ENCODE measurements at regions not wholly inside any gene's neighbourhood (a gene's known extent, or its start where the extent isn't known, plus 50 kb on each side); places are given as distances from the start of the nearest gene placed in this dataset.
A peak's percentile ranks its signal among the peaks of the same experiment; 100 is the strongest.
"Not testable (repeated sequence)": the region's sequence is repeated elsewhere in the genome, so short reads cannot be mapped to it uniquely, and the experiment has no call there.

DNA sequence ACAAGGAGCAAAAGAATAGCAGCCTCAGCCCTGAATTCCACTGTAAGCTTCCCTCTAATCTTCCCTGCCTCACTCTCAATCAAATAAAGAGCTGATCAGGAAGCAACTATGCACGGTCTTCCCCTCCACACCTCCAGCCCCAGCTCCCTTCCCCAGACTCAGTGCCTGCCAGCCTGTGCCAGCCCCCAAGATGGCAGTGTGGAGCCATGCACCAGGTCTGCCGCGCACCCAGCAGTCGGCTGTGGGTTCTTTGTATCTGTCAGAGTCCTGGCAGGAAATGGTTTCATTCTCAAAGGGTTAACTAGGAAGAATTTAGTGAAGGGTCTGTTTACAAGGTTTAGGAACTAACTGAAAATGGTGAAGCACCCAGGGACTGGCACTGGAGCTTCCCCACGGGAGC is 71.3 kb upstream of the PRSS12 start:
- TF ChIP-seq RAD21 (conservative IDR thresholded peaks at IDR 0.05 in 1 of 2, IDR thresholded peaks at IDR 0.05 in 1 of 2) = peak; percentile 45 to 65; a peak in 3 of 5 replicates
- TF ChIP-seq, protein P1, sequence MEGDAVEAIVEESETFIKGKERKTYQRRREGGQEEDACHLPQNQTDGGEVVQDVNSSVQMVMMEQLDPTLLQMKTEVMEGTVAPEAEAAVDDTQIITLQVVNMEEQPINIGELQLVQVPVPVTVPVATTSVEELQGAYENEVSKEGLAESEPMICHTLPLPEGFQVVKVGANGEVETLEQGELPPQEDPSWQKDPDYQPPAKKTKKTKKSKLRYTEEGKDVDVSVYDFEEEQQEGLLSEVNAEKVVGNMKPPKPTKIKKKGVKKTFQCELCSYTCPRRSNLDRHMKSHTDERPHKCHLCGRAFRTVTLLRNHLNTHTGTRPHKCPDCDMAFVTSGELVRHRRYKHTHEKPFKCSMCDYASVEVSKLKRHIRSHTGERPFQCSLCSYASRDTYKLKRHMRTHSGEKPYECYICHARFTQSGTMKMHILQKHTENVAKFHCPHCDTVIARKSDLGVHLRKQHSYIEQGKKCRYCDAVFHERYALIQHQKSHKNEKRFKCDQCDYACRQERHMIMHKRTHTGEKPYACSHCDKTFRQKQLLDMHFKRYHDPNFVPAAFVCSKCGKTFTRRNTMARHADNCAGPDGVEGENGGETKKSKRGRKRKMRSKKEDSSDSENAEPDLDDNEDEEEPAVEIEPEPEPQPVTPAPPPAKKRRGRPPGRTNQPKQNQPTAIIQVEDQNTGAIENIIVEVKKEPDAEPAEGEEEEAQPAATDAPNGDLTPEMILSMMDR (IDR thresholded peaks at IDR 0.05) = peak; percentile 24; the same call in 1 of the 3 replicates
- WGBS (ENCODE audit: missing lambda C conversion rate) = 2% methylated on average over 4 of the region's 5 CpGs
- DNase-seq (ENCODE audit: low read depth in 1 of 2, low spot score in 1 of 2) = peak in 1 of 2 experiments; percentile 14
- POLR2A ChIA-PET, H3K4me1 ChIP-seq, FAIRE-seq, H3K9me3 ChIP-seq, H3K27ac ChIP-seq, H3K4me3 ChIP-seq, ATAC-seq: not testable (repeated sequence)
- CTCF ChIA-PET = interaction anchor here (0.6 to 1.6 kb wide), 5 partner anchors 9 to 256 kb away, joined by 3 to 12 read pairs (median 3); no protein-coding TSS in a partner anchor
- H3K4me2 ChIP-seq = 0 out of 3 replicates have a peak overlapping the region, but pooled peaks have one; percentile 32

DNA sequence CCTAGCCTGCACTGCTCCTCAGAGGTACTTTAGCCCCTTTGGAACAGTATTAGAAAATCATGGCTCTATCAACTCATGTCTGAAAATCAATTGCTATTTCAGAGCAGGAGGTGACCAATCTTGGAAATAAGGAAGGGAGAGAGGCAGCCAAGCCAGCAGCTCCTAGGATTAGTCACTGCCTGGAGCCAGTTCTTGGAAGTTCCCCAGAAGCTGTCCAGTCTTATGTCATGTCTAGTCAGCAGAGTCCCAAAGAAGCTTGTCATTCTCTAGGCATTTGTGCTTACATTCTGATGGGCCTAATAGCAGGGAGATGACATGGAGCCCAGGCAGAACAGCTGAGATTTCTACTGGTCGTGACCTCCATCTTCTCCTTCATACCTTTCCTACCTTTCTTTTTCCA is 76.1 kb upstream of the PRSS12 start:
- CTCF ChIA-PET; H3K4me1 ChIP-seq; FAIRE-seq; H3K4me3 ChIP-seq; POLR2A ChIA-PET; H3K27ac ChIP-seq; H3K9me3 ChIP-seq; ATAC-seq; H3K4me2 ChIP-seq; DNase-seq (ENCODE audit: low read depth in 1 of 2, low spot score in 1 of 2): not testable (repeated sequence)
- no CpG with 5 or more reads among the region's 1 CpG for WGBS (ENCODE audit: missing lambda C conversion rate)

DNA sequence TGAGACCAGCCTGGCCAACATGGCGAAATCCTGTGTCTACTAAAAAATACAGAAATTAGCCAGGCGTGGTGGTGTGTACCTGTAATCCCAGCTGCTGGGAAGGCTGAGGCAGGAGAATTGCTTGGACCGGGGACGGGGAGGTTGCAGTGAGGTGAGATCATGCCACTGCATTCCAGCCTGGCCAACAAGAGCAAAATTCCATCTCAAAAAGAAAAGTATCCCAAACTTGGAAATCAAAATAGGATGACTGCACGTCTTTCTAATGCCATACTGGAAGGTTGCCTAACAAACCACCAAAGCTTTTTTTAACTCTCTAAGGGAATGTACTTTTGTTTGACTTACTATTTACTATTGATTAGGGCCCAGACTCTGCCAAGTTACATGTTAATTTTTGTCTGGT is 79.6 kb upstream of the PRSS12 start:
- H3K27ac ChIP-seq, POLR2A ChIA-PET, CTCF ChIA-PET: not testable (repeated sequence)

DNA sequence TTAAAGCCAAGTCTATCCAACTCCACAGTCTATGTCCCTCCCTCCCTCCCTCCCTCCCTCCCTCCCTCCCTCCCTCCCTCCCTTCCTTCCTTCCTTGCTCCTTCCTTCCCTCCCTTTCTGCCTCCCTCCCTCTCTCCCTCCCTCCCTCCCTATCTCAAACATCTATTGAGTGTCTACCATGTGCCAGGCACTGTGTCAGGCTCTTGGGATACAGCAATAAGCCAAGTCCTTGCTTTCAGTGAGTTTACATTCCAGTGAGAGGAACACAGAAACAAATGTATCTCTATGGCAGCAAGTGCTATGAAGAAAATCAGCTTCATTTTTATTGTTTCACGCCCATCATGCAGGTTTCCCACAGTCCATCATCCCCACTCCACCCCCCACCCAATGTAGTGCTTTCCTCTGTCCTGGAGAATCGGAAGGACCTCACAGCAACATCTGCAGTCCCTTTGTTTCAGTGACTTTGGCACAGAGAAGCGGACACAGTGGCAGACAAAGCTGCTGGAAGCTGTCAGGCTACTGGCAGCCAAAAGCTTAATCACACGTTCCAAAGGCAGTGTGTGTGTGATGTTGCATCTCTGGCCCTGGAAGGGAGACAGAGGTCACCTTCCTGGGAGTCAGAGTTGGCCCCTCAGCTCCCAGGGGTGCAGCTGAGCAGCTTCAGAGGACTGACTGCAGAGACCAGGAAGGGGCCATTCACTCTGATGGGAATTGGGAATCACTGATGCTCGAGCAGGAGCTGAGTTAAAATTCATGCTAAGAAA is 81.0 kb upstream of the PRSS12 start:
- DNase-seq (ENCODE audit: low read depth in 1 of 2, low spot score in 1 of 2); H3K9me3 ChIP-seq; H3K4me1 ChIP-seq; POLR2A ChIA-PET; H3K27ac ChIP-seq; CTCF ChIA-PET; H3K4me2 ChIP-seq; H3K4me3 ChIP-seq; ATAC-seq; FAIRE-seq: not testable (repeated sequence)
- WGBS (ENCODE audit: missing lambda C conversion rate) = 5% methylated on average over 2 of the region's 5 CpGs

More for the DNA sequence above, 79.6 kb upstream of the PRSS12 start:
- H3K9me3 ChIP-seq; ATAC-seq; H3K4me3 ChIP-seq; H3K4me1 ChIP-seq; H3K4me2 ChIP-seq; DNase-seq (ENCODE audit: low read depth in 1 of 2, low spot score in 1 of 2); FAIRE-seq: not testable (repeated sequence)
- WGBS (ENCODE audit: missing lambda C conversion rate) = 6% methylated on average over 1 of the region's 5 CpGs

DNA sequence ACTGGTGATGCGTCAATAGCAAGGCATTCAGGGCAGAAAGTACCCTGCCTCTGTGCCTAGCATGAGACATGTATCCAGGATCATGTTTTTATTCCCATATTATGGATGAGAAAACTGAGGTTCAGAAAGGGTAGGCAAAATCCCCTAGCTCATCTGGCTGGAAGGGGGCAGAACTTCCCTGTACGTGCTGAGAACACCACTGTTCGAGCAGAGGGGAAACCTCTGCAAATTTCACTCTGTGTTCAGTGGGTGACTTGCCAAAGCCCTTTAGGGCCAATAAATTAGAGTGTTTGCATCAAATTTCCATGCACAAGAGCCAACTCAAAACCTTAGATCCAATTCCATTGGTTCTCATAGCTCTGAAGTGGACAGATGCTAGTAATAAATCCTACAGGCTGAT is 82.6 kb upstream of the PRSS12 start:
- H3K27ac ChIP-seq; DNase-seq (ENCODE audit: low read depth in 1 of 2, low spot score in 1 of 2); POLR2A ChIA-PET; FAIRE-seq; H3K4me2 ChIP-seq; ATAC-seq; H3K4me3 ChIP-seq; H3K9me3 ChIP-seq; H3K4me1 ChIP-seq; CTCF ChIA-PET: not testable (repeated sequence)
- 8% methylated on average over 2 of the region's 3 CpGs for WGBS (ENCODE audit: missing lambda C conversion rate)

DNA sequence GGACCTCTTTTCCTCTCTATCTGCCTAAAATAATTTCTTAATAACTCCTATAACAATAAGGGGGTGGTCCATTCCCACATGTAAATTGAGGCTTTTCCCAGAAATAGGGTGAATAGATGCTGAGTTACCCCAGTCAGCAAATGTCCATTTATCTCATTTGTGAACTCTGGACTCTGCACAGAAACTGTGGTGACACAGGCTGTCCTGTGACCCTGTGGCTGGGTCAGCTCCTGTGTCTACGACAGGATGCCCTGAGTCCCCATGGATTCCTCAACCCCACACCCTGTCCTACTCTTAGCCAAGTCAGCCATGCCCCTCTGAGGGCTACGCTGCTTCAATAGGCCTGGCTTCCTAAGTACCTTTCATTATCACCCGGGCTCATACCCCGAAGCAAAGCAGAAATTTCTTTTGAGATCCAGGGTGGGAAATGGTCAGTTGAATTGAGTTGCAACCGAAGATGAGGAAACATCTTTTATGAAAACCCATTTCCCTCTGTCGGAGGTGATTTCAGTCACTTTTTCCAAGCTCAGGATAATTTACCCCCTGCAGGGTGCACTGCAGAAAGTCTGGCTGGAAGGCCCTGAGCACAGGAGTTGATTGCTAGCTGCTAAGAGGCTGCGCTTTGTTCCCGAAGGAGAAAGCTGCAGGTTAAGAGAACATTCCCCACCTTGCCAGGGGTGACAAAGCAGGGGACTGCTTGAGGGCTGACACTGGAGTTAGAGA is 89.5 kb upstream of the PRSS12 start:
- H3K4me1 ChIP-seq; H3K4me3 ChIP-seq; DNase-seq (ENCODE audit: low read depth in 1 of 2, low spot score in 1 of 2); H3K4me2 ChIP-seq; ATAC-seq; CTCF ChIA-PET; FAIRE-seq; POLR2A ChIA-PET; H3K9me3 ChIP-seq; H3K27ac ChIP-seq: not testable (repeated sequence)
- 65% methylated on average over 5 of the region's 8 CpGs for WGBS (ENCODE audit: missing lambda C conversion rate)

DNA sequence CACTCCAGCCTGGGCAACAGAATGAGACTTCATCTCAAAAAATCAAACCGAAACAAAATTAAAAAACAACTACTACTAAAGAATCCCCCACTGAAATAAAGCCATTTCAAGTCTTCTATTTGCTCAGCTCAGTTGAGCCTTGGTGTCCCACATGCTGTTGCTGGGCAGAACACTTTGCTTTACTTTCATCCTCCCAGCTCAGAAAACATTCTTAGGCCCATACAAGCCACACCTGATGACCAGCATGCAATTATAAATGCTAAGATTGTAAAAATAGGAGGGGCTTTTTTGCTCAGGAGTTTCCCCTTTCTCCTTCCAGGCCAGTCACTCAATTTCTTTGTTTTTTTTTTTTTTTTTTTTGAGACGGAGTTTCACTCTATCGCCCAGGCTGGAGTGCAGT is 94.6 kb upstream of the PRSS12 start:
- H3K27ac ChIP-seq; H3K4me3 ChIP-seq; H3K9me3 ChIP-seq; H3K4me2 ChIP-seq; CTCF ChIA-PET; H3K4me1 ChIP-seq; DNase-seq (ENCODE audit: low read depth in 1 of 2, low spot score in 1 of 2); ATAC-seq; POLR2A ChIA-PET; FAIRE-seq: not testable (repeated sequence)
- WGBS (ENCODE audit: missing lambda C conversion rate) = 65% methylated on average over 1 of the region's 3 CpGs

Measured in A549 (cell line).